Peyer's patch (tissue), 4 donors: ENCODE measurements at regions not wholly inside any gene's neighbourhood (a gene's known extent, or its start where the extent isn't known, plus 50 kb on each side); places are given as distances from the start of the nearest gene placed in this dataset.
A peak's percentile ranks its signal among the peaks of the same experiment; 100 is the strongest.

ENCODE experiments used
- DNase-seq, 3 donors: peaks; one replicate each; pipeline ENCODE4 v3.0.0-alpha.2; 2017 to 2019
- H3K27ac ChIP-seq, 4 donors: fragments of 200-600 bp; sonication (generic); one replicate each; pipeline ENCODE4 v1.5.1; 2016 to 2019
- H3K27me3 ChIP-seq, 2 donors: fragments of 200-600 bp; sonication (generic); one replicate each; pipeline ENCODE4 v1.5.1; 2019
- H3K36me3 ChIP-seq, 3 donors: fragments of 200-600 bp; sonication (generic); one replicate each; pipeline ENCODE4 v1.5.1; 2016 to 2019
- H3K4me1 ChIP-seq, 4 donors: fragments of 200-600 bp; sonication (generic); one replicate each; pipeline ENCODE4 v1.5.1; 2016 to 2019
- H3K4me3 ChIP-seq, 4 donors: fragments of 200-600 bp; sonication (generic); 1 replicate in 3 of 4; 2 replicates in 1 of 4; pipeline ENCODE4 v1.5.1; 2016 to 2019; ENCODE audit warnings: mild to moderate bottlenecking in 1 of 4
- H3K9me3 ChIP-seq, 4 donors: fragments of 200-600 bp; sonication (generic); one replicate each; pipeline ENCODE4 v1.5.1; 2016 to 2019; ENCODE audit warnings: mild to moderate bottlenecking in 1 of 4
- CTCF ChIP-seq, 6 experiments: fragments of 450-650 bp in 4 of 6; fragments of 200-600 bp in 2 of 6; sonication (generic) in 1 of 6; IDR thresholded peaks; one replicate each; pipeline ENCODE4 v1.5.1; 2017 to 2019; ENCODE audit warnings: antibody characterized with exemption in 6 of 6, mild to moderate bottlenecking in 3 of 6, moderate library complexity in 1 of 6
- POLR2A ChIP-seq, 2 donors: fragments of 450-650 bp; IDR thresholded peaks; one replicate each; pipeline ENCODE4 v1.5.1; 2017; ENCODE audit warnings: antibody characterized with exemption in 2 of 2, mild to moderate bottlenecking in 2 of 2, moderate library complexity in 2 of 2

- Histone ChIP-seq H3K36me3 (no peaks in the 10 kb centered on the region), H3K9me3 (no peaks in the 10 kb centered on the region), H3K27me3 (no peaks in the 10 kb centered on the region), H3K27ac (no peak overlapping the region), H3K4me3 (no peak overlapping the region), H3K4me1 (no peaks in the 10 kb centered on the region)
- TF ChIP-seq CTCF (IDR thresholded peaks at IDR 0.05) (no peak), POLR2A (IDR thresholded peaks at IDR 0.05) (no peak)
- DNase-seq, result no peak
Observed at GRCh38 chr4:24226023-24226422, 336.2 kb upstream of the PPARGC1A start.

GRCh38 chr4:24224446-24224845 lies 334.6 kb upstream of the PPARGC1A start:
- H3K27ac ChIP-seq, result no peak overlapping the region
- H3K9me3 ChIP-seq, result no peaks in the 10 kb centered on the region
- H3K36me3 ChIP-seq, result no peaks in the 10 kb centered on the region
- no peaks in the 10 kb centered on the region for H3K4me1 ChIP-seq
- DNase-seq, result no peak
- TF ChIP-seq CTCF (IDR thresholded peaks at IDR 0.05) (no peak), POLR2A (IDR thresholded peaks at IDR 0.05) (no peak)
- no peak overlapping the region for H3K4me3 ChIP-seq
- H3K27me3 ChIP-seq, result no peaks in the 10 kb centered on the region

GRCh38 chr4:24219209-24219608 lies 329.4 kb upstream of the PPARGC1A start:
- H3K27ac ChIP-seq, result no peak overlapping the region
- peak in 2 of 3 donors; percentile 59 to 72 for DNase-seq

GRCh38 chr4:24218566-24218965 lies 328.7 kb upstream of the PPARGC1A start:
- Histone ChIP-seq H3K27ac (no peak overlapping the region), H3K27me3 (no peaks in the 10 kb centered on the region), H3K4me3 (no peak overlapping the region), H3K4me1 (no peaks in the 10 kb centered on the region), H3K9me3 (no peaks in the 10 kb centered on the region), H3K36me3 (no peaks in the 10 kb centered on the region)
- TF ChIP-seq CTCF (IDR thresholded peaks at IDR 0.05) (no peak), POLR2A (IDR thresholded peaks at IDR 0.05) (no peak)
- DNase-seq, result no peak

More at GRCh38 chr4:24219209-24219608, 329.4 kb upstream of the PPARGC1A start:
- H3K27me3 ChIP-seq, result no peaks in the 10 kb centered on the region
- H3K4me1 ChIP-seq, result no peaks in the 10 kb centered on the region
- no peaks in the 10 kb centered on the region for H3K36me3 ChIP-seq
- H3K4me3 ChIP-seq, result no peak overlapping the region
- no peaks in the 10 kb centered on the region for H3K9me3 ChIP-seq
- no peak for TF ChIP-seq CTCF (IDR thresholded peaks at IDR 0.05)
- no peak for TF ChIP-seq POLR2A (IDR thresholded peaks at IDR 0.05)

GRCh38 chr4:24214796-24215195 lies 324.9 kb upstream of the PPARGC1A start:
- Histone ChIP-seq H3K27me3 (no peaks in the 10 kb centered on the region), H3K9me3 (no peaks in the 10 kb centered on the region), H3K4me3 (no peak overlapping the region), H3K4me1 (no peaks in the 10 kb centered on the region), H3K36me3 (no peaks in the 10 kb centered on the region), H3K27ac (no peak overlapping the region)
- TF ChIP-seq POLR2A (IDR thresholded peaks at IDR 0.05) (no peak), CTCF (IDR thresholded peaks at IDR 0.05) (no peak)
- DNase-seq, result no peak

GRCh38 chr4:24213961-24214360 lies 324.1 kb upstream of the PPARGC1A start:
- Histone ChIP-seq H3K4me3 (no peak overlapping the region), H3K9me3 (no peaks in the 10 kb centered on the region), H3K4me1 (no peaks in the 10 kb centered on the region), H3K36me3 (no peaks in the 10 kb centered on the region), H3K27ac (no peak overlapping the region), H3K27me3 (no peaks in the 10 kb centered on the region)
- no peak for TF ChIP-seq POLR2A (IDR thresholded peaks at IDR 0.05)
- no peak for TF ChIP-seq CTCF (IDR thresholded peaks at IDR 0.05)
- DNase-seq, result no peak
